Peyer's patch (tissue), 4 donors: ENCODE measurements at regions not wholly inside any gene's neighbourhood (a gene's known extent, or its start where the extent isn't known, plus 50 kb on each side); places are given as distances from the start of the nearest gene placed in this dataset.
"Not testable (repeated sequence)": the region's sequence is repeated elsewhere in the genome, so short reads cannot be mapped to it uniquely, and the experiment has no call there.

Source experiments
- POLR2A ChIP-seq, 2 donors: fragments of 450-650 bp; IDR thresholded peaks; one replicate each; pipeline ENCODE4 v1.5.1; 2017; ENCODE audit warnings: antibody characterized with exemption in 2 of 2, mild to moderate bottlenecking in 2 of 2, moderate library complexity in 2 of 2
- TF ChIP-seq, protein P1 (sequence below), 6 experiments: fragments of 450-650 bp in 4 of 6; fragments of 200-600 bp in 2 of 6; sonication (generic) in 1 of 6; IDR thresholded peaks; one replicate each; pipeline ENCODE4 v1.5.1; 2017 to 2019; ENCODE audit warnings: antibody characterized with exemption in 6 of 6, mild to moderate bottlenecking in 3 of 6, moderate library complexity in 1 of 6

GRCh38 chr4:82271915-82272480 lies 101.8 kb downstream of the HNRNPD start:
- TF ChIP-seq, protein P1, sequence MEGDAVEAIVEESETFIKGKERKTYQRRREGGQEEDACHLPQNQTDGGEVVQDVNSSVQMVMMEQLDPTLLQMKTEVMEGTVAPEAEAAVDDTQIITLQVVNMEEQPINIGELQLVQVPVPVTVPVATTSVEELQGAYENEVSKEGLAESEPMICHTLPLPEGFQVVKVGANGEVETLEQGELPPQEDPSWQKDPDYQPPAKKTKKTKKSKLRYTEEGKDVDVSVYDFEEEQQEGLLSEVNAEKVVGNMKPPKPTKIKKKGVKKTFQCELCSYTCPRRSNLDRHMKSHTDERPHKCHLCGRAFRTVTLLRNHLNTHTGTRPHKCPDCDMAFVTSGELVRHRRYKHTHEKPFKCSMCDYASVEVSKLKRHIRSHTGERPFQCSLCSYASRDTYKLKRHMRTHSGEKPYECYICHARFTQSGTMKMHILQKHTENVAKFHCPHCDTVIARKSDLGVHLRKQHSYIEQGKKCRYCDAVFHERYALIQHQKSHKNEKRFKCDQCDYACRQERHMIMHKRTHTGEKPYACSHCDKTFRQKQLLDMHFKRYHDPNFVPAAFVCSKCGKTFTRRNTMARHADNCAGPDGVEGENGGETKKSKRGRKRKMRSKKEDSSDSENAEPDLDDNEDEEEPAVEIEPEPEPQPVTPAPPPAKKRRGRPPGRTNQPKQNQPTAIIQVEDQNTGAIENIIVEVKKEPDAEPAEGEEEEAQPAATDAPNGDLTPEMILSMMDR (IDR thresholded peaks at IDR 0.05): not testable (repeated sequence)
- TF ChIP-seq POLR2A (IDR thresholded peaks at IDR 0.05): not testable (repeated sequence)
